Colonic mucosa (tissue), 4 donors: ENCODE measurements at regions not wholly inside any gene's neighbourhood (a gene's known extent, or its start where the extent isn't known, plus 50 kb on each side); places are given as distances from the start of the nearest gene placed in this dataset.

ENCODE experiments used
- DNase-seq: peaks from one replicate; pipeline ENCODE4 v3.0.0-alpha.2; 2020
- H3K27ac ChIP-seq: fragments of 200-600 bp; one replicate; pipeline ENCODE4 v1.8.0; 2021
- H3K27me3 ChIP-seq: fragments of 200-600 bp; one replicate; pipeline ENCODE4 v1.8.0; 2021
- H3K36me3 ChIP-seq: fragments of 200-600 bp; one replicate; pipeline ENCODE4 v1.8.0; 2021
- H3K4me1 ChIP-seq: fragments of 200-600 bp; one replicate; pipeline ENCODE4 v1.8.0; 2021; ENCODE audit warnings: mild to moderate bottlenecking
- H3K4me3 ChIP-seq: fragments of 200-600 bp; one replicate; pipeline ENCODE4 v1.8.0; 2021
- H3K9ac ChIP-seq, 2 donors: one replicate each; pipeline ENCODE4 v1.7.0; 2013; ENCODE audit warnings: control low read depth in 2 of 2, low read depth in 2 of 2, low read length in 2 of 2
- H3K9me3 ChIP-seq: fragments of 200-600 bp; one replicate; pipeline ENCODE4 v1.8.0; 2021
- intact Hi-C: fragments of 100-400 bp; cut with DNase I; formaldehyde crosslinking; loops from one replicate; pipeline ENCODE4 v1.14.1; 2022
- TF ChIP-seq, protein P1 (sequence below): fragments of 200-600 bp; IDR thresholded peaks from one replicate; pipeline ENCODE4 v1.8.0; 2022; ENCODE audit warnings: antibody characterized with exemption, mild to moderate bottlenecking
- donor health status: healthy.
- donor health status: DM: no; HTN: no; CAD: no.
- donor health status: DM: no; HTN: no; CAD: no.

DNA sequence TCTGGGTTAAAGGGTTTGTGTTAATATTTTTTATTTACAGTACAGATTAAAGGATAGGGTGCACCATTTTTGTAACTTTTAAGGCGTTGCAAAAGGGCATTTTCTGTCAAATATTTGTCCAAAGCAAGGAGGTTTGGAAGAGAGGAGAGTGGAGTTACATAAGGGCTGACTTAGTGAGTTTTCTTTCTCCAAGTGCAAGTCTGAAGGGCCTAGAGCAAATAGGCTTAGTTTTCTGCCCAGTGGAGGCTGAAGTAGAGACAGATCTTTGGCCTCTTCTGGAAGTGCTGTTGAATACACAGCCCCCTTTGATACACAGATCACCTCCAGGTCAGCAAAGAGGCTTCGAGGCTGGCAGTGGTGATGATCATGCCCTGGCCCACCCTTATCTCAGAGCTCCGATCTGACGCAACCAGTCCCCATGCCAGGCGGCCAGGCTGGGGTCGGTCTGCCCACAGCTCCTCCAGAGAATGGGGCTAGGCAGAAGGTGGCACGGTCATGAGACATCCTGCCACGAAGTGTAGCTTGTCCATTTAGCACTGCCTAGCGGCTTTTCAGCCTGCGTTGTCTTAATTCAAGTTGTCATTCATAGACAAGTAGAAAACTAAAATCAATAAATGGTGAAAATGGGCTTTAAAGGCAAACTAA lies 79.5 kb upstream of the IRX3 start:
- Histone ChIP-seq H3K9me3 (no peaks in the 10 kb centered on the region), H3K36me3 (no peaks in the 10 kb centered on the region), H3K27me3 (no peaks in the 10 kb centered on the region), H3K27ac (no peak overlapping the region), H3K4me1 (no peaks in the 10 kb centered on the region), H3K4me3 (no peak overlapping the region), H3K9ac (no peak overlapping the region)
- TF ChIP-seq, protein P1, sequence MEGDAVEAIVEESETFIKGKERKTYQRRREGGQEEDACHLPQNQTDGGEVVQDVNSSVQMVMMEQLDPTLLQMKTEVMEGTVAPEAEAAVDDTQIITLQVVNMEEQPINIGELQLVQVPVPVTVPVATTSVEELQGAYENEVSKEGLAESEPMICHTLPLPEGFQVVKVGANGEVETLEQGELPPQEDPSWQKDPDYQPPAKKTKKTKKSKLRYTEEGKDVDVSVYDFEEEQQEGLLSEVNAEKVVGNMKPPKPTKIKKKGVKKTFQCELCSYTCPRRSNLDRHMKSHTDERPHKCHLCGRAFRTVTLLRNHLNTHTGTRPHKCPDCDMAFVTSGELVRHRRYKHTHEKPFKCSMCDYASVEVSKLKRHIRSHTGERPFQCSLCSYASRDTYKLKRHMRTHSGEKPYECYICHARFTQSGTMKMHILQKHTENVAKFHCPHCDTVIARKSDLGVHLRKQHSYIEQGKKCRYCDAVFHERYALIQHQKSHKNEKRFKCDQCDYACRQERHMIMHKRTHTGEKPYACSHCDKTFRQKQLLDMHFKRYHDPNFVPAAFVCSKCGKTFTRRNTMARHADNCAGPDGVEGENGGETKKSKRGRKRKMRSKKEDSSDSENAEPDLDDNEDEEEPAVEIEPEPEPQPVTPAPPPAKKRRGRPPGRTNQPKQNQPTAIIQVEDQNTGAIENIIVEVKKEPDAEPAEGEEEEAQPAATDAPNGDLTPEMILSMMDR = no peak
- DNase-seq = no peak
- intact Hi-C loops = no loop called here

DNA sequence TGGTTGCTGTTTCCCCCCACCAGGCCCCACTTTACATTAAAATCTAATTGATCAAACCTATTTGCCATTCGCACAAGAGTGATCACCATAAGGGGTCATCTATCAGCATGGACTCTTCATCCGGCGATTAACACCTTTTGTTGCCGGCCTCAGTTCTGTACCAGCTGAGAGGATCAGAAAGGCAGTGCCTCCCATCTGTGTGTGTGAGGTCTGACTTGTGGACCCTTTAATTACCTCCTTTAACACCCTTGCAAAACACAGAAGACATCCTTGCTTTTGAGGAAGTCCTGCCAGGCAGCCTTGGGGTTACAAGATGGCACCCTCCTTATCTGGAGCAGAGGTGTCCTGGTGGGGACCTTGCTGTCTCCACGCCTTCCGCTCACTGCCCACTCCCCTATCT lies 77.2 kb upstream of the IRX3 start:
- H3K27me3 ChIP-seq = no peaks in the 10 kb centered on the region
- H3K9ac ChIP-seq = no peak overlapping the region
- no peak overlapping the region for H3K27ac ChIP-seq
- intact Hi-C loops = no loop called here
- H3K36me3 ChIP-seq = no peaks in the 10 kb centered on the region
- no peaks in the 10 kb centered on the region for H3K4me1 ChIP-seq
- TF ChIP-seq, protein P1 = no peak
- no peak overlapping the region for H3K4me3 ChIP-seq
- DNase-seq = no peak
- no peaks in the 10 kb centered on the region for H3K9me3 ChIP-seq

DNA sequence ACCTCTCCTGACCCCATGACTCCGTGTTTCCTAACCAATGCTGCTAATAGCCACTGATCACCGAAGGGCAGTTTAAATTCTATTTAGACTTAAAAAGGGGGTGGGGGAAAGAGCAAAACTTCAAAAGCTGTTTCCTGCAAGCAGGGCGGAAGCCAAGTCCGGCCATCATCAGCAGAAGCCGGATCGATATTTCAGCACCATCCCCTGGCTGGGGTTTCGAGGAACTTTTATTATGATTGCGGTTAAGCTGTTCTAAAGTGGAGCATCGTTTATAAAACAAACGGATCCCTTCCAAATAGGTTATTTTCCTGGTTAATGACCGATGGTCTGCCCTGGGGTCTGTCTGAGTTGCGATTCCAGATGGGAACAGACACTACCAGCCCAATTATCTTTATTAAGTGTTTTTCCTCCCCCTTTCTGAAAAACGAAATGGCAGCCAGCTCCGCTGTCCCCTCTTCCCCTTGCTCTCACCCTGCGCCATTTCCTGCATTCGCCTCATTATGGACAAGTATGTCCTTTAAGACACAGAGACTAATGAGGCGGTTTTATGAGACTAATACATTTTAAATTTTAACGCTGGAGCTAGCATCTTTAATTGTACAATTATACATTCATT lies 76.1 kb upstream of the IRX3 start:
- no peaks in the 10 kb centered on the region for H3K36me3 ChIP-seq
- H3K4me3 ChIP-seq = no peak overlapping the region
- no peak overlapping the region for H3K9ac ChIP-seq
- intact Hi-C loops = no loop called here
- no peaks in the 10 kb centered on the region for H3K4me1 ChIP-seq
- no peak for DNase-seq
- TF ChIP-seq, protein P1 = no peak
- H3K27me3 ChIP-seq = no peaks in the 10 kb centered on the region
- H3K27ac ChIP-seq = no peak overlapping the region
- no peaks in the 10 kb centered on the region for H3K9me3 ChIP-seq

DNA sequence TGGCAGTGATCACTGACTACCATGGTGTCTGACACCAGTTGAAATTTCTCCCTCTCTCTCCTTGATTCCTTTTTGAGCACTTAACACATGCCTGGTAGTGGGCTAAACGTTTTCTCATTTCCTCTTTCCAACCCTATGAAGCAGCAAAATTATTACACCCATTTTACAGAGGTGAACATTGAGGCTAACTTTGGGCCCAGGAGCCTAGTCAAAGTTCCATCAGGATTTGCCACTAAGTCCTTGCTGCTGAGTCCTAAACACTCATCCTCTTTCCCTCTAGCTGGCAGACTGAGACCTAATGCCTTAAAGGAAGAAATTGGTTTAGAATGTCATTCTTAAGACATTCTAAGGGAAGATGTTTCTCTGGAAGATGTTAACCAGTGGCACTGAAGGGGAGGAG lies 74.7 kb upstream of the IRX3 start:
- H3K27me3 ChIP-seq = no peaks in the 10 kb centered on the region
- H3K4me1 ChIP-seq = no peaks in the 10 kb centered on the region
- intact Hi-C loops = no loop called here

DNA sequence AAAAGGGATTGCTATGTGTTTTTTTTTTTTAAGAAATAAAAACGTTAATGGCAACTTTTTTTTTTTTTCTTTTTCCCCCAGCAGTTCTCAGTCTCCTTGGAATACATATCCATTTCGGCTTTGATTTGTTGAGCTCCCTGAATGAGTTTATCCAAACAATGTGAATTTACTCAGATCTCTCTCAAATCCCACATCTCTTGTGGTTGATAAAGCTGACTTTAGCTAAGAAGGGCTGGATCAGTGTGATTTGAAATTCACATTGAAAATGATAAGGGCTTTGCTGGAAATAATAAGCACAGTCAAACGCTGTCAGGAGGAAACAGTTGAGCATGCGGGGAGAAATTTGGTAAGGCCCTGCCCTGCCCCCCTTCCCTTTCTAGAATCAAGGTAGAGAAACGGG lies 74.1 kb upstream of the IRX3 start:
- Histone ChIP-seq H3K4me1 (no peaks in the 10 kb centered on the region), H3K9ac (no peak overlapping the region), H3K36me3 (no peaks in the 10 kb centered on the region), H3K27me3 (no peaks in the 10 kb centered on the region), H3K27ac (no peak overlapping the region), H3K4me3 (no peak overlapping the region), H3K9me3 (no peaks in the 10 kb centered on the region)
- TF ChIP-seq, protein P1 = no peak
- intact Hi-C loops = no loop called here
- no peak for DNase-seq

More for the DNA sequence above, 74.7 kb upstream of the IRX3 start:
- Histone ChIP-seq H3K9me3 (no peaks in the 10 kb centered on the region), H3K36me3 (no peaks in the 10 kb centered on the region), H3K9ac (no peak overlapping the region), H3K27ac (no peak overlapping the region), H3K4me3 (no peak overlapping the region)
- TF ChIP-seq, protein P1 = no peak
- no peak for DNase-seq
